IPS-NIHi7 (cell line): ENCODE measurements at regions not wholly inside any gene's neighbourhood (a gene's known extent, or its start where the extent isn't known, plus 50 kb on each side); places are given as distances from the start of the nearest gene placed in this dataset.

Experiments used
- DNase-seq: peaks from one replicate; pipeline ENCODE4 v3.0.0; 2012; ENCODE audit warnings: mixed read lengths; ENCODE audit errors: extremely low spot score

- DNase-seq, result no peak
Measured at GRCh38 chr2:224211791-224212190, 172.7 kb upstream of the SERPINE2 start.

GRCh38 chr2:224211181-224211480 lies 172.0 kb upstream of the SERPINE2 start:
- no peak for DNase-seq

DNA sequence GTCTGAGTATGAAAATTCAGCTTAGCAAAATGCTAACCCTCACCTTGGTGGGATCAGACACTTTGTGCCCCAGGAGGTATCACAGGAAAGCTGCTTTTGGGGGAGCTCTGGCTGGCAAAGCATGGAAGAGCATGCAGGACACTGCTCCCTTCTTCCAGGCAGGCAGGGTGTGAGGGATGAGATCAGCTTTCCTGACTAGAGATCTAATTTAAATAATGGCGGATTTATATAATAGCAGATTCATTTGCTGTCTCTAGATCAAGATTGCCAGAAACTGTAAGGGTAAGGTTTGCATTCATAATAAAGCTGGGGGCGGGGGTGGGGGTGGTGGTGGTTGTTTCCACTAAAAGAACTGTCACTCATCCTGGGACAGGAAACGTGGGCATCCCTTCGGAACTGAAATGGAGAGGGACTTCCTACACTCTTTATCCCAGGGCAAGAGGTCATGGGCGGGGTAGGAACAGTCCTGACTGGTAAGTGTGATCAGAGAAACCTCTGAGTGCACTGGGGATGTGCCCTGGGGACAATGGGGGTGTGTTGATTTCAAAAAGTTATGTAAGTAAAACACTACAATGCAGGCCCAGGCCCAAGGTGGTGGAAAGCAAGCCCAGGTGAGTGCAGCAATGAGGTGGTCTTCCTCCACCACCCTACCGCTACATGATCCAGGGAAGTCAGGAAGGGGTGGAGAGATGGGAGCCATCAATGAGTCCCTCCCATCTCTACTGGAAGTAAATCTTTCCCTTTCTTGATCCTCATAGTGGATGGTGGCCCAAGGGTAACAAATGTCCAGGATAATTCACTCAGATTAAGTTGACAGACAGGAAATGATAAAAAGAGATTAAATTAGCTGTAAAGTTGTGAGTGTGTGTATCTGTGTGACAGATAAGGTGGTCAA lies 171.4 kb upstream of the SERPINE2 start:
- DNase-seq, result no peak

DNA sequence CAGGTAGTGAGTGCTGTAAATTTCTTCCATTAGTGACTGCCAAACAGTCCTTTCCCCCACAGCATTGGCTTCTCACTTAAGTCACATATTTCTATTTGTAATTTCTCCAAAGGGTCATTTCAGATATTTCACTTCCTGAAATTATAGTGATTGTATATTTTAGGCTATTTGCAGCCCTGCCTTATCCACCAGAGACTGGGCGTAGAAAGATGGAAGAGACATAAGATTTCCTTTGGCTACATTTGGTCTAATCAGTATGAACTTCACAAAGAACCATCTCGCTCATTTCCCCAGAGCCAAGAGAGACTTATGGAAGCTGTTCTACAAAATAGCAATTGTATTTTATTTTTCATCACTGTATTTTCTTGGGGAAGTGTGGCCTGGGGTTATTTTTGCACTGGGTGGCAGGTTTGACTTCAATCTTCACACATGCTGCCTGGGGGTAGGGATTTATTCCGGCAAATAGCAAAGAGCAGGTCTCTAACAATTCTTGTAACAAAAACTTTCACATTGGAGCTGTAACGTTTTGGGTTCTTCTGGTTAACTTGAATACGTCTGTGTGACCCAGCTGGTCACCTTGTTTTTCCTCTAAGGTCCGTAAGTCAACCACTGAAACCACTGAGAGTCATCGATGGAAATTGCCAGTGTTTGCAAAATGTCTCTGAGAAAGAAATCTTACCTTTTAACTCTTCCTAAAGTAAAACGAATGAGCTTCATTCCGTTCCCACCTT lies 170.6 kb upstream of the SERPINE2 start:
- DNase-seq, result no peak

DNA sequence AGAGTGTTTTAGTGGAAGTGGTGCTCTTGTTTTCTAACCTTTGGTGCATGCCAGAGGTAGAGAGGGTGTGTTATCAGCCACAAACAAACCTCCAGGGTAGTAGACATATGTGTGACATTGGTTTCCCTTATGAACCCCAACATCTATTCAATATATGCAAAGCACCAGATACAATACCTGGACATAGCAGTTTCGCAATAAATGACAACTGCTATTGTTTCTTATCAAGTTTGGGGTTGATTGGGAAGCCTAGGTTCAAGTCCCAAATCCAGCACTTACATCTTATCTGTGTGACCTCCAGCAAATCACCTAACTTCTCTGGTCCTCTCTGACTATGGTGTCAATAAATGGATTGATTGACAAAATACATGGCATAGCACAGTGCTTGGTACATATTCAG lies 169.4 kb upstream of the SERPINE2 start:
- no peak for DNase-seq

DNA sequence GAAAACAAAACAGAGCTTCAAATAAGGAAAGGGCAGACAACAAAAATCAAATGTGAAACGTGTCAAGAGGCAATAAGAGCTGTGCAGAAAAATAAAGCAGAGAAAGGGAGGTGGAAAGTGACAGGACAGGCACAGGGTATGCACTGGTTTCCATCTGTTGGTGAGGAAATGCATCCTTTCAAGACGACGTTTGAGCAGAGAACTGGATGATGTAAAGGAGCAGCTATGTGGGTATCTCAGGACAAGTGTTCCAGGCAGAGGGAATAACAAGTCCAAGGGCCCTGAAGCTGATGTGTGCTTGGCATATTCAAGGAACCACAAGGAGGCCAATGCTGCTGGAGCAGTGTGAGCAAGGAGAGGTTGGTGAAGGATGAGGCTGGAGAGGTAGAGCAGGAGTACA lies 168.9 kb upstream of the SERPINE2 start:
- DNase-seq, result no peak

DNA sequence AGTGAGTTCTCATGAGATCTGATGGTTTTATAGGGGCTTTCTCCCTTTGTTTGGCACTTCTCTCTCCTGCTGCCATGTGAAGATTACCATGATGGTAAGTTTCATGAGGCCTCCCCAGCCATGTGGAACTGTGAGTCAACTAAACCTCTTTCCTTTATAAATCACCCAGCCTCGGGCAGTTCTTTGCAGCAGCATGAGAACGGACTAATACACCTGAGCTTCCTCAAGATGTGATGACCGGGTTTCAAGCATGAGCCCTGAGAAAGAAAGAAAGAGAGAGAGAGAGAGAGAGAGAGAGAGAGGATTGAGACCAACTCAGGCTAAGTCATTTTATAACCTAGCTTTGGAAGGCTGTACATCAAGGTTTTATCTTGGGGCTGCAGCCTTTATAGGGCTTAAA lies 167.7 kb upstream of the SERPINE2 start:
- no peak for DNase-seq

GRCh38 chr2:224202281-224202865 lies 163.3 kb upstream of the SERPINE2 start:
- no peak for DNase-seq

- no peak for DNase-seq
Measured at GRCh38 chr2:224198436-224198835, 159.3 kb upstream of the SERPINE2 start.

- no peak for DNase-seq
Measured at GRCh38 chr2:224196810-224197209, 157.7 kb upstream of the SERPINE2 start.

DNA sequence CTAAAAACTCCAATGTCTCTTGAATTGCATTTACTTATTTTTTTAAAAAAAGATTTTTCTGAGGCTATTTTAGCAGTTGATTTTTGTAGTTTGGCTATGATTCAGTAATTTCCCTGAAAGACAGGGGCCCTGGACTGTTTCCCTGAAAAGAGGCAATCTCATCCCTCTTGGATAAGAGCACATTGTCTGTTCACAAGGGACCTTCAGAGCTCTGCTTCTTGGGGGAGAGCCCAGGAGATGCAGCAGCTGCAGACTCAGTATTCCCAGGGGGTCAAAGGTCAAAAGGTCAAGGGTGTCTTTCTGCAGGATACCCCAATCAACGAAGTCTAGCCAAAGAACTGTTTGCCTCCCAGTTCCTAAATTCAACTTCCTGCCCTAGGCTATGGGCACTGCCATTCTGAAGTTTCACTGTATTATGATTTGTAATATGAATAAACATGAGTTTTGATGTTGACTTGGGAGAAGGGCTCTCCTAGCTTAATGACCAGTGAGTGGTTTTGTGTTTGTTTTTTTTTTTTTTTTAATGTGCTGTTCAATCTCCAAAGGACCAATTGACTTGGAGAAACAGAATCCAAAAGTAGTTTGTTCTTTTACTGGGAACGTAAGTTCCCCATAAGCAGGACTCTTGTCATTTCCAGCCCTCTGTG lies 157.0 kb upstream of the SERPINE2 start:
- no peak for DNase-seq

DNA sequence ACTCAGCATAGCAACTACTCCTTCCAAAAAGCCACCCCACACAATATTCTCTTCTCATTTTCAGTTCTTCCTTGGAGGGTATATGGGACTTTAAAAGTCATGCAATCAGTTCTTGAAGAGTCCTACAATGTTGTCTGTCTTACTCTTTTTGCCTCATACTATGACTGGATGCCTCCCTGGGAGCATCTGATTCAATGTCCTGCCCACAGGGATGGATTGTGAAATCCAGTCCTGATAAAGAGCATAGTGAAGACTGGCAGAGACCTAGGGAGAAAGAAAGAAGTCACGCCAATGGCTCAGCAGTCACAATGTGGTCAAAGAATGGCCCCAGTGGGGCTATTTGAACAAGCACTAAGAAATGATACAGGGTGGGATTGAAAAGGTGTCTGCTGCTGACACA lies 155.1 kb upstream of the SERPINE2 start:
- DNase-seq, result no peak

DNA sequence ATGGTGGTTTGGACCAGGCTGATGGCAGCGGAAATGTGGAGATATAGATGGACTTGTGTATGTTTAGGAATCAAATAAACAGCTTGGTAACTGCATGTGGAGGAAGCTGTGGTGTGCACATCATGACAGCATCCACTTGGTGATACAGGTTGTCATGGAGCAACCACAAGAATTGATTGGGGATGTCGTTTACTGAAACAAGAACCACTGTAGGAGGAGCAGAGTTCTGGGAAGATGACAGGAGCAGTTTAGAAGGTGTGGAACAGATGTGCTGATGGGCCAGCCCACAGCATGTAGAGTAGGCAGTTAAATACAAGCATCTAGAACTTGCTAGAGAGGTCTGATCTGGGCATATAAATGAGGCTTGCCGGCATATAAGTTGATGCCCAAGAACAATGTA lies 152.4 kb upstream of the SERPINE2 start:
- DNase-seq, result no peak

DNA sequence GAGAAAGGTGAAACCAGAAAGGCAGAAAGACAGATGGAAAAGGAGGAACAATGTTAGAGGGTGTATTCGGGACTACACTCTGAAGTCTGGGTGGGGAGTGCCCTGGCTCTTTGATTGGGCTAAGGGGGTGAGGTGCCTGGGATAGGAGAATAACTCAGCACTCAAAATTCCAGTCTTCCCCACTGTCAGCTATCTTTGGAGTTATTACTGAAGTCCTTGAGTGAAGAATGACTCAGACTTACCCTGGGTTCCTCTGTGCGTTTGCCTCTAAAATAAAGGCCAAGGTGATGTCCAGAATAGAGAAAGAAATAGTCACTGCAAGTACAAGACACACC lies 151.8 kb upstream of the SERPINE2 start:
- DNase-seq, result no peak

DNA sequence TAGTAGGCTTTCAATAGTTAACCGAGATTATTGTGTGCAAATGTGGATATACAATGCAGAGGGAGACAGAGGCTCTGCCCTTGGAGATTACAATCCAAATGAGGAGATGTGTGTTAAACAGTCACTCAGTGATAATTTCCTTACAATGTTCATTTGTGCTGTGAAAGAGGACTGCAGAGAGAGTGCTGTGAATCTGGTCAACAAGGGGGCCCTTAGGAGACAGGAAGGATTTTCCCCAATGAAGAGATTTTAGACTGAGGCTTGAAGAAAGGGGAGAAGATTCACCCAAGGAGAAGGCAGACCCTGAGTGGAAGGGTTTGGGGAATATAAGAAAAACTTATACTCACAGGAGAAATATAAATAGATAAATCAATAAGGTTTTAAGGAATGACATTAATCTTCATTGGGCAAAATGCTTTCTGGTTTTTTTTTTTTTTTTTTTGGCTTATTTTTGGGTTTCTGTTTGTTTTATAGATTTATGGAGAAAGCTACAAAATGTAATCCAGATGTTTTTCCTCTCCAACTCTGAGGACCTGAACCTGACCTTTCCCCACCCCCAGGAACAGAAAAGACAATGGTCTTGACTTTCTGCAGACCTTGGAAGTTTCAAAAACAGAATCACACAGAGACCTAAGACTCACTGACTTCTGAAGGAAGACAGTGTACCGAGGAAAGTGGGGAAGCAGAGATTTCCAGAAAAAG lies 151.3 kb upstream of the SERPINE2 start:
- DNase-seq, result no peak

GRCh38 chr2:224187220-224187619 lies 148.1 kb upstream of the SERPINE2 start:
- DNase-seq, result no peak

GRCh38 chr2:224185023-224185601 lies 146.0 kb upstream of the SERPINE2 start:
- DNase-seq, result no peak

DNA sequence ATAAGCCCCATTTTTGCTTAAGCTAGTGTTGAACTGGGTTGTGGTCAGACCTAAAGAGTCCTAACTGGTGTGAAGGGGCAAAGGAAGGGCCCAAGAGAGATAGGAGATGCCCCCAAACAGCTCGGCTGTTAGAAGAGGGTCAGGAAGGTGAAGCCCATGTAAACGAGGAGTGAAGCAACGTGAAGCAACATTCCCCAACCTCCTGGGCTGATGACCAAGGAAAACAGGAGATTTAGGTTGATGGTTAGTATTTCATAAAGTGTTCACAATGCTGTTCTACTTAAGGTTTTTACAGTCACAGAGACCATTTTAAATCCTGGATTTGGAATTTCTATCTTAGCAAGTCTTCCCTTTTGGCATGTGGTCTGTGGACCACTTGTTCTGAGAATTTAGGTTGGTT lies 144.0 kb upstream of the SERPINE2 start:
- DNase-seq, result no peak

DNA sequence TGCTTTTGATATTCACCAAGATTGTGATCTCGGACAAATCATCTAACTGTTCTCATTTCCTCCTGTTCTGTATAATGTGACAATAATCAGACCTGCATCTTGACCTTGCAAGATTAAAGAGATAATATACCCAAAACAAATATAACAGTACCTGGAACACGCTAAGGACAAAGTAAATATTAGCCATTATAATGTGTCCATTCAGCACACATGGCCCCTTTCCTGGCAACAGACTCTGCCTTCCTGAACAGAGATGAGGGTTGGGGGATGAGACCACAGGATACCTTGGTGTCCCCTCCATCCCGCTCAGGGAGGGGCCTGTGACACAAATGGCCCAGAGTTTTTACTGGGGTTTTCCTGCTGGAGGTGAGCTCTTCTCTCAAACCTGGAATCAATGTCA lies 143.4 kb upstream of the SERPINE2 start:
- no peak for DNase-seq

- DNase-seq, result no peak
Measured at GRCh38 chr2:224181534-224182155, 142.6 kb upstream of the SERPINE2 start.

DNA sequence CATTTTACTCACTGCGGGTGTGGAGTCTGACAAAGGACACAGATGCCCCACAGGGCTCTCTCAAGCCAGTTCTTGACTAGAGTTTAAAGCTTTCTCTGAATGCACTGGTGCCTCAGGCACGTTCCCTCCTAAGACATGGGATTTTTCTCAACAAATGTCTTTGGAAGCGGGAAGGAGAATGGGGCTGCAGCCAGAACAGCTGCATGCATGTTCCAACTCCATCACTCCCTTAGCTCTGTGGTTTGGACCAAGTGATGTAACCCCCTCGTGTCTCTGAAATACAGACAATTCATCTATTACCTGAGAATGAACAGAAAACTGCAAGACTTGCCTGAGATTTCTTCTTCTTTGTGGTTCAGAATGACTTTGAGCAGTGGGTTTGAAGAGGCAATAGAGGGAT lies 141.7 kb upstream of the SERPINE2 start:
- DNase-seq, result no peak
